ENCODE measurements at regions not wholly inside any gene's neighbourhood (a gene's known extent, or its start where the extent isn't known, plus 50 kb on each side); places are given as distances from the start of the nearest gene placed in this dataset.

DNA sequence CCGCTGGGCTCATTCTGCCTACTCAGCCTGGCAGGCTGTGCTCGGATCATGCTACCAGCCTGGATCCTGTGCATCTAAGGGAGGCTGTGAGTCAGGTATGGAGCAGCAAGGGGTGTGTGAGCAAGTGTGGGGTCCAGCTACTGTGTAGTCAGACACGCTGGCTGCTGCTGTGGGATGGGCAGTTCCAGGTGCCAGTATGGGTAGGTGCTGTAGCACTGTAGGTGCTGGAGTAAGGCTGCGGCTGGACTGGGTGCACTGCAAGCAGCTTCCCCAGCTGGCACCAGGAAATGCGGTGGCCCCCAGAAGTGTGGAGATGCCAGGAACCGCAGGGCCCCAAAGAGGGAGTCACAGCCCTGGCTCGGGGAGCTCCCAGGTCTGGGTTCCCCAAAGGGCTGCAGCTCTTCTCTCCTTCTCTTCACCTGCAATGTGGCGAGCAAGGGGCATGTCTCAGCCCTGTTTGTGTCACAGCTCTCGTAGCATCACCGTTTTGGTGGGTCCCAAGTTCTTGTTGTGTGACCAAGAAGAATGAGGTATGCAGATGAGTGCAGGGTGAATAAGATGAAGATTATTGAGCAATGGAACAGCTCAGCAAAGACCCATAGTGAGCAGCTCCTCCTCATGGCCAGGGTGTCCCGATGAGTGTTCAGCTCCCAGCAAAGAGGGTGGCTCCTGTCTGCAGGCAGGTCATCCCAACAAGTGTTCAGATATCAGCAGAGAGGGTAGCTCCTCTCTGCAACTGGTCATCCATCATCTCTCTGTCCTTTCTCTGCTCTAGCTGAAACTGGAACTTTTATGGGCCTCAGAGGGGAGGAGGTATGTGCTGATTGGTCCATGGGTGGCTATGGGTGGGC is 462.9 kb downstream of the TBC1D22A start:
- DNase-seq, result no peak
